ENCODE measurements at regions not wholly inside any gene's neighbourhood (a gene's known extent, or its start where the extent isn't known, plus 50 kb on each side); places are given as distances from the start of the nearest gene placed in this dataset.
"Not testable (repeated sequence)": the region's sequence is repeated elsewhere in the genome, so short reads cannot be mapped to it uniquely, and the experiment has no call there.

GRCh38 chr4:184335520-184335919 lies 117.8 kb upstream of the ENPP6 start:
- DNase-seq (ENCODE audit: low read depth) = no peak
- no peak overlapping the region for H3K4me3 ChIP-seq (ENCODE audit: low read depth, low read length)
- no peak for TF ChIP-seq POLR2A (IDR thresholded peaks at IDR 0.05; ENCODE audit: extremely low read depth, insufficient read length)
- no peak for TF ChIP-seq MYC (IDR thresholded peaks at IDR 0.05; ENCODE audit: low read depth, low read length)
- TF ChIP-seq MAX (IDR thresholded peaks at IDR 0.05; ENCODE audit: low read depth, low read length) = no peak
- no peak for TF ChIP-seq CTCF (IDR thresholded peaks at IDR 0.05; ENCODE audit: low read depth, low read length)

GRCh38 chr4:184333446-184333845 lies 115.8 kb upstream of the ENPP6 start:
- DNase-seq (ENCODE audit: low read depth); H3K4me3 ChIP-seq (ENCODE audit: low read depth, low read length): not testable (repeated sequence)

DNA sequence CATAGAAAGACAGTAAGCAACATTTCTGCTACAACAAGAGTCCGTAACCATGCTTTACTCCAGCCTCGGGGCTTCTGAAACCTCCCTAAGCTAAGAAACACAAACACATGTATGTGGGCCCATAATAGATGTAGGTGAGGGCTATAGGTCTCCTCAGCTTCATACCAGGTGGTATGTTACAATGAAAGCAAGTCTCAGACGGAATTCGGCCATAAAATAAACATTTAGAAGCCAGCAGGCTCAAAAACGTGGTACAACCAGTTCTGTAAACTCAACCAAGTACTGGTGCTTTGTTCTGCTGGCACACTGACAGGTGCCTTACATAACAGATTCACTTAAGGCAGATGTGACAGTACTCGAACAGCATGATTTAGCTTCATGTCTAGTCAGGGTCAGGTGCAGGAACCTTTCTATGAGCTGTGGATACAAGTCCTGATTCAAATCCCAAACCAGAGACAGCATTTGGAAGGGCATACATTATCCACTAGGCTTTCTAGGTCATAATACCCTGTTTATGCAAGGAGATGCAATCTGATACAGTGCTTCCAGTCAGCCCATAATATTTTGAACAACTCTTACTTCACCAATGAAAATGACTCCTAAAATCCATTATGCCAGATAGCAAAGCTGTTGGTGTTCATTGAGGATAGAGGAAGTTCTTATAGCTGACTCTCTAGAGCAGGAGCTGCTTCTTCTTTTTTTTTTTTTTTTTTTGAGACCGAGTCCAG lies 113.8 kb upstream of the ENPP6 start:
- no peak for TF ChIP-seq MYC (IDR thresholded peaks at IDR 0.05; ENCODE audit: low read depth, low read length)
- no peak for TF ChIP-seq POLR2A (IDR thresholded peaks at IDR 0.05; ENCODE audit: extremely low read depth, insufficient read length)
- no peak for TF ChIP-seq CTCF (IDR thresholded peaks at IDR 0.05; ENCODE audit: low read depth, low read length)
- no peak for TF ChIP-seq MAX (IDR thresholded peaks at IDR 0.05; ENCODE audit: low read depth, low read length)
- DNase-seq (ENCODE audit: low read depth) = peak; percentile 37
- no peak overlapping the region for H3K4me3 ChIP-seq (ENCODE audit: low read depth, low read length)

GRCh38 chr4:184330517-184331094 lies 112.9 kb upstream of the ENPP6 start:
- DNase-seq (ENCODE audit: low read depth); H3K4me3 ChIP-seq (ENCODE audit: low read depth, low read length): not testable (repeated sequence)

DNA sequence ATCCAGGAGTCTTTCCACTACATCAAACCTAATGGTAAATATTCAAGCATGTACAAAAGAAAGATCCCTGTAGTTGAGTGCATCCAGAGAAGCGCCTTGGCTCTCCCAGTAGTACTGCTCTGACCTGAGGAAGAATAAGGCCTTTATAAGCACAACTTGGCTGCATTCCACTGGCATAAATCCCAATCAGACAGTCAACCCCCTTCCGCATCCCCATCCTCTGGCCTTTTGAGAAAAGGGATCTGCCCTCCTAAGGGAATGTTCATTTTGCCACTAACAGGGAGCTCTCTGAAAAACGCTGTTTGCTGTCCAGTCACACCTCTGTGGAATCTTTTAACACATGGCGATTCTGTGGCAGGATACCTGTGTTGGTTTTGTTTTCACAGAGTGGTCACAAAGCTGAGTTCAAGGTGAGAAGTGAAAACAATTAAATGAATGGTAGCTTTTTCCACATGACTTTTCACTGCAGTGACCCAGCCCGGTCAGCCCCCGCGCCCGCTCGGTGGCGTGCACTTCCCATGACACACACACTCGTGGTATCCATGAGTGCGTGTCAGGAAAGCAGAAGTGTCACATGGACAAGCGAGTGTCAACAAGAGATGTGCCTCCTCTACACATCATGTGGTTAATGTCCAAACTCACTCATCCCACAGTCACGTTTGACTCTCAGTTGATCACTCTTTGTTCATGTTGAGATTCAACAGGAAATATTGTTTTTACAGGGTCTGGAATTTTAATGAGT lies 112.2 kb upstream of the ENPP6 start:
- H3K4me3 ChIP-seq (ENCODE audit: low read depth, low read length) = no peak overlapping the region
- TF ChIP-seq MYC (IDR thresholded peaks at IDR 0.05; ENCODE audit: low read depth, low read length) (no peak), MAX (IDR thresholded peaks at IDR 0.05; ENCODE audit: low read depth, low read length) (no peak), CTCF (IDR thresholded peaks at IDR 0.05; ENCODE audit: low read depth, low read length) (no peak), POLR2A (IDR thresholded peaks at IDR 0.05; ENCODE audit: extremely low read depth, insufficient read length) (no peak)
- DNase-seq (ENCODE audit: low read depth) = peak; percentile 21

- H3K4me3 ChIP-seq (ENCODE audit: low read depth, low read length) = no peak overlapping the region
- TF ChIP-seq CTCF (IDR thresholded peaks at IDR 0.05; ENCODE audit: low read depth, low read length) (no peak), POLR2A (IDR thresholded peaks at IDR 0.05; ENCODE audit: extremely low read depth, insufficient read length) (no peak), MAX (IDR thresholded peaks at IDR 0.05; ENCODE audit: low read depth, low read length) (no peak), MYC (IDR thresholded peaks at IDR 0.05; ENCODE audit: low read depth, low read length) (no peak)
- no peak for DNase-seq (ENCODE audit: low read depth)
Observed at GRCh38 chr4:184329235-184329634, 111.6 kb upstream of the ENPP6 start.
